ENCODE measurements at regions not wholly inside any gene's neighbourhood (a gene's known extent, or its start where the extent isn't known, plus 50 kb on each side); places are given as distances from the start of the nearest gene placed in this dataset.

DNA sequence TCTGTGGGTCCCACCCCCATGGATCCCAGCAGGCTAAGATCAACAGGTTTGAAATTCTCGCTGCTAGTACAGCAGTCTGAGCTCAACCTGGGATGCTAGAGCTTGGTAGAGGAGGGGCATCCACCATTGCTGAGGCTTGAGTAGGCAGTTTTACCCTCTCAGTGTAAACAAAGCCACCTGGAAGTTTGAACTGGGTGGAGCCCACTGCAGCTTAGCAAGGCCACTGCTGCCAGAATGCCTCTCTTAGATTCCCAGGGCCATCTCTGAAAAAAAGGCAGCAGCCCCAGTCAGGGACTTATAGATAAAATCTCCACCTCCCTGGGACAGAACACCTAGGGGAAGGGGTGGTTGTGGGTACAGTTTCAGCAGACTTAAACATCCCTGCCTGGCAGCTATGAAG is 190.0 kb upstream of the CACNA2D1 start:
- Histone ChIP-seq H3K36me3 (ENCODE audit: control insufficient read depth in 2 of 2, insufficient read depth in 2 of 2, low read length in 1 of 2) (no peaks in the 10 kb centered on the region), H3K79me2 (ENCODE audit: control insufficient read depth, insufficient read depth, low read length) (no peaks in the 10 kb centered on the region), H3K4me2 (ENCODE audit: control insufficient read depth, insufficient read depth) (no peak overlapping the region), H4K20me1 (ENCODE audit: control insufficient read depth, insufficient read depth) (no peaks in the 10 kb centered on the region), H3K27ac (ENCODE audit: control insufficient read depth, insufficient read depth) (no peak overlapping the region), H3K4me1 (ENCODE audit: control insufficient read depth, insufficient read depth, low read length) (no peaks in the 10 kb centered on the region), H3K27me3 (replicated peaks in 1 of 2; ENCODE audit: control insufficient read depth in 2 of 2, insufficient read depth in 2 of 2, low read length in 1 of 2) (no peaks in the 10 kb centered on the region), H3K9ac (ENCODE audit: control insufficient read depth, insufficient read depth, low read length) (no peak overlapping the region), H3K9me3 (replicated peaks; ENCODE audit: control insufficient read depth, insufficient read depth, low read length) (no peaks in the 10 kb centered on the region), H2AFZ (ENCODE audit: control insufficient read depth, low read depth, low read length) (no peak overlapping the region), H3K4me3 (no peak overlapping the region)
- SMC1A ChIA-PET (ENCODE audit: uncharacterized antibody, unreplicated experiment), result no interaction called here
- TF ChIP-seq TCF12 (IDR thresholded peaks at IDR 0.05; ENCODE audit: low read depth, low read length), result no peak
- TF ChIP-seq, protein P1, sequence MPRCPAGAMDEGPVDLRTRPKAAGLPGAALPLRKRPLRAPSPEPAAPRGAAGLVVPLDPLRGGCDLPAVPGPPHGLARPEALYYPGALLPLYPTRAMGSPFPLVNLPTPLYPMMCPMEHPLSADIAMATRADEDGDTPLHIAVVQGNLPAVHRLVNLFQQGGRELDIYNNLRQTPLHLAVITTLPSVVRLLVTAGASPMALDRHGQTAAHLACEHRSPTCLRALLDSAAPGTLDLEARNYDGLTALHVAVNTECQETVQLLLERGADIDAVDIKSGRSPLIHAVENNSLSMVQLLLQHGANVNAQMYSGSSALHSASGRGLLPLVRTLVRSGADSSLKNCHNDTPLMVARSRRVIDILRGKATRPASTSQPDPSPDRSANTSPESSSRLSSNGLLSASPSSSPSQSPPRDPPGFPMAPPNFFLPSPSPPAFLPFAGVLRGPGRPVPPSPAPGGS (IDR thresholded peaks at IDR 0.05; ENCODE audit: borderline replicate concordance, insufficient read depth, low read depth, low read length, poor library complexity, severe bottlenecking), result no peak
- no peak for TF ChIP-seq BHLHE40 (IDR thresholded peaks at IDR 0.05; ENCODE audit: borderline replicate concordance in 1 of 2, low read depth in 2 of 2, low read length in 1 of 2)
- intact Hi-C loops (cut with micrococcal nuclease; ENCODE audit: unreplicated experiment), result no loop called here
- no TSS peak for BruUV-seq (replicated peaks)
- RAD21 ChIA-PET (ENCODE audit: unreplicated experiment), result no interaction called here
- CTCF ChIA-PET, result no interaction called here
- ATAC-seq (no peak), FAIRE-seq (no peak), DNase-seq (ENCODE audit: low read depth, low spot score) (no peak)
- POLR2A ChIA-PET, result no interaction called here
- WGBS (ENCODE audit: insufficient coverage, insufficient replicate concordance, low lambda C conversion rate, missing lambda C conversion rate), result 0% methylated on average over 1 of the region's 1 CpG
- in situ Hi-C loops (cut with MboI), result no loop called here

DNA sequence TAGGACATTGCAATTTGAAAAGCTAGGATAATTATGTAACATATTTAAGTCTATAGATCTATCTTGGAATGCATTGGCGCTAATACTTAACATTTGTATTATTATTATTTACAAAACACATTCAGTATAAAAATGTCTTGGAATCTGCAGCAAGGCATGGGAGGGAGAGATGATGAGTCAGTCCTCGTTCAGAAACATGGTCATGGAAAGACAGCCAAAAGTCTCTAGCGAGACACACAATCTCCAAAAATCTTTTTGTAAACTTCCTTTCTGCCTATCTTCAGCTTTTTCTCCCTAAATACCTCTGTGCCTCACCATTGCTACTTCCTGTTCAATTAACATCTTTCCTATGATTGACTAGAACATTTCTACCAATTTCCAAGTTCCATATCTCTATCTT is 188.4 kb upstream of the CACNA2D1 start:
- H3K9me3 ChIP-seq (replicated peaks; ENCODE audit: control insufficient read depth, insufficient read depth, low read length), result no peaks in the 10 kb centered on the region
- ATAC-seq (no peak), DNase-seq (ENCODE audit: low read depth, low spot score) (no peak), FAIRE-seq (no peak)
- ChIA-PET RAD21 (ENCODE audit: unreplicated experiment) (no interaction called here), SMC1A (ENCODE audit: uncharacterized antibody, unreplicated experiment) (no interaction called here), CTCF (no interaction called here), POLR2A (no interaction called here)
- BruUV-seq (replicated peaks), result no TSS peak
- H3K4me2 ChIP-seq (ENCODE audit: control insufficient read depth, insufficient read depth), result no peak overlapping the region
- no peaks in the 10 kb centered on the region for H3K4me1 ChIP-seq (ENCODE audit: control insufficient read depth, insufficient read depth, low read length)
- H3K36me3 ChIP-seq (ENCODE audit: control insufficient read depth in 2 of 2, insufficient read depth in 2 of 2, low read length in 1 of 2), result no peaks in the 10 kb centered on the region
- no peak overlapping the region for H3K9ac ChIP-seq (ENCODE audit: control insufficient read depth, insufficient read depth, low read length)
- 3% methylated on average over 3 of the region's 3 CpGs for WGBS (ENCODE audit: insufficient coverage, insufficient replicate concordance, low lambda C conversion rate, missing lambda C conversion rate)
- H3K4me3 ChIP-seq, result no peak overlapping the region
- in situ Hi-C loops (cut with MboI), result no loop called here
- H4K20me1 ChIP-seq (ENCODE audit: control insufficient read depth, insufficient read depth), result no peaks in the 10 kb centered on the region
- no peak overlapping the region for H2AFZ ChIP-seq (ENCODE audit: control insufficient read depth, low read depth, low read length)
- TF ChIP-seq ASH2L (IDR thresholded peaks at IDR 0.05; ENCODE audit: borderline replicate concordance, low read depth), result no peak
- no peaks in the 10 kb centered on the region for H3K79me2 ChIP-seq (ENCODE audit: control insufficient read depth, insufficient read depth, low read length)
- no peak overlapping the region for H3K27ac ChIP-seq (ENCODE audit: control insufficient read depth, insufficient read depth)
- intact Hi-C loops (cut with micrococcal nuclease; ENCODE audit: unreplicated experiment), result no loop called here
- H3K27me3 ChIP-seq (replicated peaks in 1 of 2; ENCODE audit: control insufficient read depth in 2 of 2, insufficient read depth in 2 of 2, low read length in 1 of 2), result no peaks in the 10 kb centered on the region
